SK-N-MC (cell line): ENCODE measurements at regions not wholly inside any gene's neighbourhood (a gene's known extent, or its start where the extent isn't known, plus 50 kb on each side); places are given as distances from the start of the nearest gene placed in this dataset.

Experiments used
- EZH2 ChIP-seq: fragments of 200-600 bp; sonication (generic); IDR thresholded peaks from one replicate; pipeline ENCODE4 v1.6.1; 2017; ENCODE audit warnings: antibody characterized with exemption
- FOXP2 ChIP-seq: optimal IDR thresholded peaks from 2 replicates; pipeline ENCODE3; 2011; ENCODE audit warnings: mild to moderate bottlenecking, moderate library complexity; ENCODE audit not compliant: insufficient read depth; ENCODE audit errors: extremely low read length, control extremely low read depth
- POLR2AphosphoS5 ChIP-seq: IDR thresholded peaks from 2 replicates; pipeline ENCODE4 v1.6.1; 2012; ENCODE audit warnings: mild to moderate bottlenecking, low read depth, low read length, borderline replicate concordance

GRCh38 chr1:184806296-184806721 is 51.7 kb upstream of the EDEM3 start:
- TF ChIP-seq POLR2AphosphoS5 (no peak), FOXP2 (no peak), EZH2 (no peak)
